B cell (primary cell): ENCODE measurements at regions not wholly inside any gene's neighbourhood (a gene's known extent, or its start where the extent isn't known, plus 50 kb on each side); places are given as distances from the start of the nearest gene placed in this dataset.

ENCODE experiments used
- ATAC-seq: fragments of 200-7000 bp; cut with Tn5 transposase; one replicate; pipeline ENCODE4 v1.10.0; 2021; ENCODE audit warnings: low read depth, mild to moderate bottlenecking, moderate number of reproducible peaks, moderate library complexity
- CTCF ChIA-PET: fragments of 350-600 bp; sonication (Branson Sonifier 250); formaldehyde crosslinking; loops from one replicate; lab custom pipeline; 2021; ENCODE audit warnings: antibody characterized with exemption, inconsistent platforms; lab: Charles Lee
- POLR2A ChIA-PET: fragments of 350-600 bp; sonication (Branson Sonifier 250); formaldehyde crosslinking; loops from one replicate; lab custom pipeline; 2021; ENCODE audit warnings: antibody characterized with exemption; lab: Charles Lee
- DNase-seq: peaks from one replicate; pipeline ENCODE4 v3.0.0; 2013
- H2AFZ ChIP-seq: 2 replicates; pipeline ENCODE4 v1.6.1; 2012; ENCODE audit warnings: mild to moderate bottlenecking, low read depth, low read length; ENCODE audit not compliant: insufficient read depth, poor library complexity, severe bottlenecking
- H3K27ac ChIP-seq, 2 donors: 1 replicate in 1 of 2; 2 replicates in 1 of 2; pipeline ENCODE4 v1.5.1; 2012 to 2013; ENCODE audit warnings: low read length in 2 of 2, mild to moderate bottlenecking in 2 of 2, moderate library complexity in 1 of 2
- H3K27me3 ChIP-seq, 4 experiments: fragments of 200-600 bp in 1 of 4; sonication (generic) in 1 of 4; replicated peaks in 1 of 4; 1 replicate in 2 of 4; 2 replicates in 2 of 4; pipeline versions ENCODE4 v1.6.1 to v1.7.0; 2013 to 2016; ENCODE audit warnings: low read length in 3 of 4, mild to moderate bottlenecking in 2 of 4, mixed read lengths in 1 of 4, moderate library complexity in 1 of 4; ENCODE audit not compliant: insufficient read depth in 4 of 4, control insufficient read depth in 3 of 4; ENCODE audit errors: control extremely low read depth in 1 of 4
- H3K36me3 ChIP-seq, 2 experiments: replicated peaks in 1 of 2; 1 replicate in 1 of 2; 2 replicates in 1 of 2; pipeline versions ENCODE4 v1.6.1 to v1.7.1; 2013; ENCODE audit warnings: low read length in 1 of 2; ENCODE audit not compliant: insufficient read depth in 2 of 2, control insufficient read depth in 1 of 2; ENCODE audit errors: control extremely low read depth in 1 of 2, extremely low read depth in 1 of 2
- H3K4me1 ChIP-seq, 2 donors: fragments of 200-600 bp in 1 of 2; sonication (generic) in 1 of 2; 1 replicate in 1 of 2; 2 replicates in 1 of 2; pipeline versions ENCODE4 v1.5.1 to v1.6.1; 2013 to 2017; ENCODE audit warnings: low read length in 2 of 2; ENCODE audit not compliant: control insufficient read depth in 2 of 2, insufficient read depth in 2 of 2
- H3K4me2 ChIP-seq: replicated peaks from 2 replicates; pipeline ENCODE3; 2012; ENCODE audit warnings: mild to moderate bottlenecking, low read depth, low read length; ENCODE audit not compliant: poor library complexity, severe bottlenecking
- H3K4me3 ChIP-seq, 5 experiments: fragments of 200-600 bp in 1 of 5; sonication (generic) in 1 of 5; 1 replicate in 3 of 5; 2 replicates in 2 of 5; pipeline versions ENCODE4 v1.5.1 to v1.7.0; 2011 to 2016; ENCODE audit warnings: low read length in 4 of 5, mild to moderate bottlenecking in 4 of 5, low read depth in 2 of 5, control low read depth in 1 of 5, moderate library complexity in 1 of 5; ENCODE audit not compliant: insufficient read depth in 1 of 5; ENCODE audit errors: control extremely low read depth in 1 of 5, extremely low read depth in 1 of 5
- H3K79me2 ChIP-seq: fragments of 200-600 bp; sonication (generic); one replicate; pipeline ENCODE4 v1.6.0; 2016; ENCODE audit warnings: low read length; ENCODE audit not compliant: control insufficient read depth, insufficient read depth
- H3K9ac ChIP-seq: fragments of 200-600 bp; sonication (generic); 2 replicates; pipeline ENCODE4 v1.6.1; 2017; ENCODE audit warnings: mild to moderate bottlenecking, low read length, moderate library complexity
- H3K9me3 ChIP-seq, 3 donors: one replicate each; pipeline versions ENCODE4 v1.6.1 to v1.7.1; 2013; ENCODE audit warnings: low read length in 2 of 3; ENCODE audit not compliant: control insufficient read depth in 2 of 3, insufficient read depth in 1 of 3; ENCODE audit errors: control extremely low read depth in 1 of 3
- H4K20me1 ChIP-seq: 2 replicates; pipeline ENCODE4 v1.6.0; 2012; ENCODE audit warnings: mild to moderate bottlenecking, low read length; ENCODE audit not compliant: insufficient read depth, control insufficient read depth, poor library complexity, severe bottlenecking
- H3K27ac Mint-ChIP-seq: one replicate; pipeline ENCODE4 v1.8.0; 2021; ENCODE audit warnings: mixed read lengths
- H3K27me3 Mint-ChIP-seq: one replicate; pipeline ENCODE4 v1.8.0; 2021; ENCODE audit warnings: mixed read lengths
- H3K4me1 Mint-ChIP-seq: one replicate; pipeline ENCODE4 v1.8.0; 2021; ENCODE audit warnings: mixed read lengths
- H3K4me3 Mint-ChIP-seq: one replicate; pipeline ENCODE4 v1.8.0; 2021; ENCODE audit warnings: mixed read lengths
- H3K9me3 Mint-ChIP-seq: one replicate; pipeline ENCODE4 v1.8.0; 2022; ENCODE audit warnings: mixed read lengths; ENCODE audit not compliant: insufficient read depth
- CTCF ChIP-seq: fragments of 200-600 bp; IDR thresholded peaks from one replicate; pipeline ENCODE4 v1.8.0; 2022; ENCODE audit warnings: antibody characterized with exemption, mild to moderate bottlenecking
- EZH2 ChIP-seq: IDR thresholded peaks from 2 replicates; pipeline ENCODE4 v1.6.1; 2012; ENCODE audit warnings: borderline replicate concordance, low read depth, mild to moderate bottlenecking, moderate library complexity, low read length; ENCODE audit not compliant: insufficient read depth, poor library complexity, severe bottlenecking
- WGBS: methylation state at CpG from one replicate; pipeline ENCODE4 v1.1.5; 2013; ENCODE audit warnings: missing lambda C conversion rate; ENCODE audit not compliant: insufficient coverage; 5-methylcytosine and 5-hydroxymethylcytosine counted together
- intact Hi-C: fragments of 100-400 bp; cut with micrococcal nuclease; formaldehyde crosslinking; loops from one replicate; pipeline ENCODE4 v1.10.0; 2022

GRCh38 chr3:157824281-157824680, 281.9 kb downstream of the SHOX2 start:
- POLR2A ChIA-PET, result no interaction called here
- Histone ChIP-seq H2AFZ (no peak overlapping the region), H3K27ac (no peak overlapping the region), H3K9me3 (peaks cover 0 to 8% (median 0%) of the 10 kb centered on the region in 3 donors), H3K27me3 (no peaks in the 10 kb centered on the region), H3K4me3 (no peak overlapping the region), H4K20me1 (no peaks in the 10 kb centered on the region), H3K36me3 (no peaks in the 10 kb centered on the region), H3K4me2 (no peak overlapping the region), H3K79me2 (no peaks in the 10 kb centered on the region), H3K9ac (no peak overlapping the region), H3K4me1 (no peaks in the 10 kb centered on the region)
- CTCF ChIA-PET, result no interaction called here
- DNase-seq (no peak), ATAC-seq (no peak)
- Mint-ChIP-seq H3K27me3 (no peaks in the 10 kb centered on the region), H3K4me3 (no peak overlapping the region), H3K27ac (no peak overlapping the region), H3K9me3 (peaks cover 6% of the 10 kb centered on the region), H3K4me1 (no peaks in the 10 kb centered on the region)
- intact Hi-C loops, result no loop called here
- TF ChIP-seq CTCF (no peak), EZH2 (no peak)
- WGBS, result 100% methylated on average over 1 of the region's 4 CpGs

DNA sequence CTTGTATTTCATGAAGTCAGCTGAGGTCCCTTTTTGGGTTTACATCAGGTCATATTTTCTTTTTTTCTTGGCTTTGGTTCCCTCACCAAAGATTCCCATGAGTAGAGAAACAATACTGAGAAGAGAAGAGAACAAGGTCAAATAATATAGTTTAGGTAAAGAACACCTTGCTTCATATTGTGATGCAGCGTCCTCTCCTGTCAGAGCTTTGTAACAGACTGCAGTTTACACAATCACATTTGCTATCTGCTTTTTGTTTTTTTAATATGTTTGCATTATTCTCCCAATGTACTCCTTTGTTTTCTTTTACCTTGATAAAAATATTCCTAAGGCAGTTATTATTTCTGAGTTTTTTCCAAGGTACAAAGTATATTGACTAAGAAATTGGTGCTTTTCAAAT, 283.2 kb downstream of the SHOX2 start:
- Histone ChIP-seq H3K27me3 (no peaks in the 10 kb centered on the region), H3K79me2 (no peaks in the 10 kb centered on the region), H3K27ac (no peak overlapping the region), H2AFZ (no peak overlapping the region), H3K36me3 (no peaks in the 10 kb centered on the region), H3K4me2 (no peak overlapping the region), H3K9ac (no peak overlapping the region), H3K9me3 (no peaks in the 10 kb centered on the region), H3K4me1 (no peaks in the 10 kb centered on the region), H3K4me3 (no peak overlapping the region), H4K20me1 (no peaks in the 10 kb centered on the region)
- H3K4me3 Mint-ChIP-seq, result no peak overlapping the region
- ChIA-PET POLR2A (no interaction called here), CTCF (no interaction called here)
- no peak overlapping the region for H3K27ac Mint-ChIP-seq
- DNase-seq (no peak), ATAC-seq (no peak)
- no peaks in the 10 kb centered on the region for H3K4me1 Mint-ChIP-seq
- WGBS, result no CpG with 5 or more reads among the region's 1 CpG
- TF ChIP-seq CTCF (no peak), EZH2 (no peak)
- intact Hi-C loops, result no loop called here
- no peaks in the 10 kb centered on the region for H3K27me3 Mint-ChIP-seq
- H3K9me3 Mint-ChIP-seq, result no peaks in the 10 kb centered on the region
